H1 (cell line): ENCODE measurements at regions not wholly inside any gene's neighbourhood (a gene's known extent, or its start where the extent isn't known, plus 50 kb on each side); places are given as distances from the start of the nearest gene placed in this dataset.

Source experiments
- CTCF ChIA-PET: fragments of 300-600 bp; sonication (Branson Sonifier 250); formaldehyde crosslinking; loops from one replicate; lab custom pipeline; 2021; ENCODE audit not compliant: partially characterized antibody; lab: Charles Lee
- POLR2A ChIA-PET: fragments of 300-600 bp; sonication (Branson Sonifier 250); formaldehyde crosslinking; loops from one replicate; lab custom pipeline; 2021; ENCODE audit warnings: inconsistent platforms; ENCODE audit not compliant: partially characterized antibody; lab: Charles Lee
- DNase-seq, 2 experiments: peaks; one replicate each; pipeline versions ENCODE4 v3.0.0 to v3.0.0-alpha.2; 2010 to 2022; ENCODE audit warnings: low spot score in 2 of 2, low read depth in 1 of 2, mixed read lengths in 1 of 2
- FAIRE-seq: peaks from 2 replicates; lab custom pipeline; 2011; peaks lifted over from hg19 to GRCh38; lab: Jason Lieb, UNC
- H2AFZ ChIP-seq: 2 replicates; pipeline ENCODE4 v1.8.1; 2012; ENCODE audit warnings: low read length, inconsistent platforms
- H2AK5ac ChIP-seq: 2 replicates; pipeline ENCODE4 v1.6.1; 2013; ENCODE audit warnings: low read depth, low read length
- H2BK120ac ChIP-seq: replicated peaks from 2 replicates; pipeline ENCODE3; 2013; ENCODE audit warnings: low read depth, low read length, inconsistent platforms
- H2BK12ac ChIP-seq: 2 replicates; pipeline ENCODE4 v1.6.1; 2013; ENCODE audit warnings: low read depth, low read length
- H2BK15ac ChIP-seq: 2 replicates; pipeline ENCODE4 v1.6.1; 2013; ENCODE audit warnings: low read length
- H2BK20ac ChIP-seq: 2 replicates; pipeline ENCODE4 v1.6.1; 2013; ENCODE audit warnings: low read length
- H2BK5ac ChIP-seq: 2 replicates; pipeline ENCODE4 v1.6.1; 2013; ENCODE audit warnings: low read depth, low read length
- H3K14ac ChIP-seq: 2 replicates; pipeline ENCODE4 v1.6.1; 2013; ENCODE audit warnings: inconsistent platforms; ENCODE audit not compliant: insufficient read length
- H3K18ac ChIP-seq: 2 replicates; pipeline ENCODE4 v1.6.1; 2013; ENCODE audit warnings: low read length; ENCODE audit errors: extremely low read depth
- H3K23ac ChIP-seq: 2 replicates; pipeline ENCODE4 v1.6.1; 2013; ENCODE audit warnings: inconsistent platforms; ENCODE audit not compliant: insufficient read length
- H3K23me2 ChIP-seq: 2 replicates; pipeline ENCODE4 v1.6.1; 2013; ENCODE audit warnings: low read depth, low read length
- H3K27ac ChIP-seq: 2 replicates; pipeline ENCODE4 v1.6.1; 2011; ENCODE audit warnings: low read depth, low read length, inconsistent platforms
- H3K27me3 ChIP-seq, 4 experiments: replicated peaks in 1 of 4; 1 replicate in 1 of 4; 2 replicates in 3 of 4; pipeline versions ENCODE4 v1.6.1 to v1.8.1; 2011 to 2013; ENCODE audit warnings: low read length in 3 of 4, mild to moderate bottlenecking in 3 of 4, inconsistent platforms in 2 of 4, mixed read lengths in 2 of 4, moderate library complexity in 1 of 4; ENCODE audit not compliant: control insufficient read depth in 3 of 4, insufficient read depth in 3 of 4; ENCODE audit errors: extremely low read depth in 1 of 4
- H3K36me3 ChIP-seq, 4 experiments: 2 replicates each; pipeline versions ENCODE4 v1.6.1 to v1.8.1; 2011 to 2013; ENCODE audit warnings: mild to moderate bottlenecking in 4 of 4, low read length in 3 of 4, moderate library complexity in 2 of 4, control low read depth in 1 of 4, inconsistent platforms in 1 of 4; ENCODE audit not compliant: insufficient read depth in 4 of 4, control insufficient read depth in 2 of 4
- H3K4ac ChIP-seq: replicated peaks from 2 replicates; pipeline ENCODE3; 2013; ENCODE audit warnings: low read length, low read depth, mixed read lengths, inconsistent platforms; ENCODE audit not compliant: insufficient read length
- H3K4me1 ChIP-seq, 4 experiments: replicated peaks in 1 of 4; 1 replicate in 1 of 4; 2 replicates in 3 of 4; pipeline versions ENCODE4 v1.6.1 to v1.8.1; 2011 to 2013; ENCODE audit warnings: low read length in 3 of 4, inconsistent platforms in 2 of 4, mixed read lengths in 1 of 4; ENCODE audit not compliant: insufficient read depth in 4 of 4, control insufficient read depth in 3 of 4
- H3K4me2 ChIP-seq, 2 experiments: 2 replicates each; pipeline versions ENCODE4 v1.6.1 to v1.8.1; 2011 to 2013; ENCODE audit warnings: low read depth in 2 of 2, low read length in 2 of 2, control low read depth in 1 of 2, inconsistent platforms in 1 of 2, mild to moderate bottlenecking in 1 of 2; ENCODE audit not compliant: insufficient read depth in 1 of 2
- H3K4me3 ChIP-seq, 4 experiments: fragments of 200-600, 300-600 bp in 1 of 4; sonication (generic), shearing (Covaris generic), sonication (Bioruptor Twin) in 1 of 4; 2 replicates each; pipeline versions ENCODE4 v1.5.1 to v1.8.1; 2011 to 2016; ENCODE audit warnings: low read length in 4 of 4, low read depth in 3 of 4, control low read depth in 2 of 4, inconsistent platforms in 2 of 4, mild to moderate bottlenecking in 2 of 4, mixed read lengths in 1 of 4, moderate library complexity in 1 of 4; ENCODE audit not compliant: insufficient read depth in 2 of 4; ENCODE audit errors: extremely low read depth in 1 of 4
- H3K56ac ChIP-seq: replicated peaks from 2 replicates; pipeline ENCODE3; 2013; ENCODE audit warnings: low read depth, mild to moderate bottlenecking, mixed read lengths, low read length, inconsistent platforms; ENCODE audit not compliant: insufficient read length
- H3K79me1 ChIP-seq: 2 replicates; pipeline ENCODE4 v1.6.1; 2013; ENCODE audit warnings: low read depth, low read length, control low read depth
- H3K79me2 ChIP-seq, 2 experiments: 2 replicates each; pipeline versions ENCODE4 v1.6.1 to v1.8.1; 2012 to 2013; ENCODE audit warnings: low read length in 2 of 2, mild to moderate bottlenecking in 2 of 2, inconsistent platforms in 1 of 2; ENCODE audit not compliant: insufficient read depth in 2 of 2, control insufficient read depth in 1 of 2
- H3K9ac ChIP-seq, 4 experiments: replicated peaks in 1 of 4; 1 replicate in 1 of 4; 2 replicates in 3 of 4; pipeline versions ENCODE4 v1.6.1 to v1.8.1; 2011 to 2013; ENCODE audit warnings: low read depth in 3 of 4, low read length in 3 of 4, control low read depth in 2 of 4, mild to moderate bottlenecking in 2 of 4, moderate library complexity in 2 of 4, inconsistent platforms in 1 of 4; ENCODE audit errors: extremely low read depth in 1 of 4
- H3K9me3 ChIP-seq, 2 experiments: 2 replicates each; pipeline versions ENCODE4 v1.6.1 to v1.8.1; 2012 to 2013; ENCODE audit warnings: mild to moderate bottlenecking in 2 of 2, moderate library complexity in 2 of 2, control low read depth in 1 of 2, inconsistent platforms in 1 of 2, low read depth in 1 of 2, low read length in 1 of 2, mixed read lengths in 1 of 2; ENCODE audit not compliant: insufficient read depth in 2 of 2
- H4K20me1 ChIP-seq, 2 experiments: replicated peaks in 1 of 2; 2 replicates each; pipeline versions ENCODE3 to v1.8.1; 2011 to 2013; ENCODE audit warnings: inconsistent platforms in 2 of 2, low read length in 2 of 2, mild to moderate bottlenecking in 1 of 2; ENCODE audit not compliant: insufficient read depth in 2 of 2, control insufficient read depth in 1 of 2
- H4K5ac ChIP-seq: 2 replicates; pipeline ENCODE4 v1.6.1; 2013; ENCODE audit warnings: low read length, low read depth, mixed read lengths, inconsistent platforms; ENCODE audit not compliant: insufficient read length
- H4K8ac ChIP-seq: 2 replicates; pipeline ENCODE4 v1.8.0; 2013; ENCODE audit warnings: mild to moderate bottlenecking, moderate library complexity, low read length, inconsistent platforms; ENCODE audit not compliant: insufficient read depth; ENCODE audit errors: extremely low read depth
- H4K91ac ChIP-seq: replicated peaks from 2 replicates; pipeline ENCODE3; 2013; ENCODE audit warnings: low read length, mixed read lengths, inconsistent platforms; ENCODE audit not compliant: insufficient read length
- CBX8 ChIP-seq: fragments of 300-800, 300-1000 bp; sonication (generic); IDR thresholded peaks from 2 replicates; pipeline ENCODE4 v1.7.1; 2016; ENCODE audit warnings: low read depth, low read length, borderline replicate concordance
- EGR1 ChIP-seq: IDR thresholded peaks from 2 replicates; pipeline ENCODE4 v1.6.1; 2011; ENCODE audit warnings: low read depth, low read length, borderline replicate concordance
- EZH2 ChIP-seq: fragments of 200-600 bp; sonication (generic); IDR thresholded peaks from 2 replicates; pipeline ENCODE4 v1.7.1; 2012; ENCODE audit warnings: low read depth, mild to moderate bottlenecking, moderate library complexity, low read length, inconsistent platforms; ENCODE audit not compliant: severe bottlenecking
- GABPA ChIP-seq: IDR thresholded peaks from 2 replicates; pipeline ENCODE4 v1.6.1; 2011; ENCODE audit warnings: mild to moderate bottlenecking, low read length, moderate library complexity, borderline replicate concordance; ENCODE audit not compliant: insufficient read depth
- JUN ChIP-seq: IDR thresholded peaks from 2 replicates; pipeline ENCODE4 v1.6.1; 2011; ENCODE audit warnings: low read depth, mild to moderate bottlenecking, improper control_type of control experiment, low read length
- JUND ChIP-seq: IDR thresholded peaks from 2 replicates; pipeline ENCODE4 v1.6.1; 2011; ENCODE audit warnings: mild to moderate bottlenecking, improper control_type of control experiment, low read length
- PHF8 ChIP-seq: fragments of 200-600 bp; sonication (generic); conservative IDR thresholded peaks from 2 replicates; pipeline ENCODE4 v1.7.1; 2012; ENCODE audit warnings: low read depth, mild to moderate bottlenecking, inconsistent platforms, low read length, moderate library complexity
- SIRT6 ChIP-seq: IDR thresholded peaks from one replicate; pipeline ENCODE4 v1.7.1; 2012; ENCODE audit warnings: low read length, inconsistent platforms
- SUZ12 ChIP-seq: fragments of 200-600 bp; sonication (generic); IDR thresholded peaks from 2 replicates; pipeline ENCODE4 v1.6.1; 2012; ENCODE audit warnings: mild to moderate bottlenecking, inconsistent platforms, low read length, moderate library complexity, mixed read lengths
- USF2 ChIP-seq: IDR thresholded peaks from 2 replicates; pipeline ENCODE4 v1.6.1; 2011; ENCODE audit warnings: low read length, improper control_type of control experiment
- WGBS, 2 experiments: shearing (Covaris generic) in 1 of 2; methylation state at CpG; one replicate each; pipeline versions ENCODE4 v1.1.6 to v1.1.7; 2013 to 2015; ENCODE audit warnings: low lambda C conversion rate in 2 of 2, mixed read lengths in 2 of 2, inconsistent platforms in 1 of 2, low coverage in 1 of 2, missing lambda C conversion rate in 1 of 2; ENCODE audit not compliant: insufficient replicate concordance in 2 of 2, insufficient coverage in 1 of 2, insufficient read length in 1 of 2; ENCODE audit errors: extremely low coverage in 1 of 2, missing lambda C conversion rate in 1 of 2; 5-methylcytosine and 5-hydroxymethylcytosine counted together
- TF ChIP-seq, protein P1 (sequence below), 3 experiments: IDR thresholded peaks; 1 replicate in 2 of 3; 2 replicates in 1 of 3; pipeline versions ENCODE4 v1.5.1 to v1.6.1; 2011; ENCODE audit warnings: low read length in 3 of 3, mild to moderate bottlenecking in 3 of 3, inconsistent platforms in 2 of 3, low read depth in 1 of 3, moderate library complexity in 1 of 3; ENCODE audit not compliant: insufficient read depth in 1 of 3; ENCODE audit errors: control extremely low read depth in 1 of 3

DNA sequence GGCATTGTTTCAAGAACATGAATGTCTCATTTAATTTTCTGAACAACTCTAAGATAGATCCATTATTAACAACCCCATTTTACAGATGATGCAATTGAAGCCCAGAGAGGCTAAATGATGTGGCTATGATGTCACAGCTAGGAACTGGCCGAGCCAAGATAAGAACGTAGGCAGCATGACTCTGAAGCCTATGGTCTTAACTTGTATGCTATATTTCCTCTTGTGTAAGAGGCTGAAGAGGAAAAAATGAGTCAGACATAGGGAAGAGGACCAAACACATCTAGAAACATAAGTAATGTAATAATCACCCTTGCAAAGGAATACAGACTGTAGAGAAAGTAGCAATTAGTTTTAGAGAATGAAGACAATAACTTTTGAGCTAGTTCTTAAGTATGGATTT lies 416.8 kb downstream of the FIGN start:
- Histone ChIP-seq H3K4me3 (no peak overlapping the region), H3K23ac (no peak overlapping the region), H2BK20ac (no peak overlapping the region), H3K18ac (no peak overlapping the region), H3K4ac (no peak overlapping the region), H2BK5ac (no peak overlapping the region), H4K5ac (no peak overlapping the region), H3K27ac (no peak overlapping the region), H2AFZ (no peak overlapping the region), H2BK120ac (no peak overlapping the region), H4K8ac (no peak overlapping the region), H4K20me1 (no peaks in the 10 kb centered on the region), H2AK5ac (no peak overlapping the region), H3K79me1 (no peaks in the 10 kb centered on the region), H3K14ac (no peak overlapping the region), H3K79me2 (no peaks in the 10 kb centered on the region), H3K4me1 (no peaks in the 10 kb centered on the region), H3K9ac (no peak overlapping the region), H3K23me2 (no peaks in the 10 kb centered on the region), H3K4me2 (no peak overlapping the region), H3K9me3 (no peaks in the 10 kb centered on the region), H3K36me3 (no peaks in the 10 kb centered on the region), H2BK12ac (no peak overlapping the region), H2BK15ac (no peak overlapping the region), H3K27me3 (no peaks in the 10 kb centered on the region), H3K56ac (no peak overlapping the region), H4K91ac (no peak overlapping the region)
- DNase-seq (no peak), FAIRE-seq (no peak)
- WGBS, 2 experiments = 87% methylated on average over 2 of the region's 2 CpGs; no CpG with 5 or more reads in 1 of the 2 experiments
- ChIA-PET CTCF (interaction anchor here (0.9 kb wide), 1 partner anchor 858 kb away, joined by 3 read pairs; no protein-coding TSS in a partner anchor), POLR2A (no interaction called here)
- TF ChIP-seq PHF8 = no peak
- TF ChIP-seq, protein P1, sequence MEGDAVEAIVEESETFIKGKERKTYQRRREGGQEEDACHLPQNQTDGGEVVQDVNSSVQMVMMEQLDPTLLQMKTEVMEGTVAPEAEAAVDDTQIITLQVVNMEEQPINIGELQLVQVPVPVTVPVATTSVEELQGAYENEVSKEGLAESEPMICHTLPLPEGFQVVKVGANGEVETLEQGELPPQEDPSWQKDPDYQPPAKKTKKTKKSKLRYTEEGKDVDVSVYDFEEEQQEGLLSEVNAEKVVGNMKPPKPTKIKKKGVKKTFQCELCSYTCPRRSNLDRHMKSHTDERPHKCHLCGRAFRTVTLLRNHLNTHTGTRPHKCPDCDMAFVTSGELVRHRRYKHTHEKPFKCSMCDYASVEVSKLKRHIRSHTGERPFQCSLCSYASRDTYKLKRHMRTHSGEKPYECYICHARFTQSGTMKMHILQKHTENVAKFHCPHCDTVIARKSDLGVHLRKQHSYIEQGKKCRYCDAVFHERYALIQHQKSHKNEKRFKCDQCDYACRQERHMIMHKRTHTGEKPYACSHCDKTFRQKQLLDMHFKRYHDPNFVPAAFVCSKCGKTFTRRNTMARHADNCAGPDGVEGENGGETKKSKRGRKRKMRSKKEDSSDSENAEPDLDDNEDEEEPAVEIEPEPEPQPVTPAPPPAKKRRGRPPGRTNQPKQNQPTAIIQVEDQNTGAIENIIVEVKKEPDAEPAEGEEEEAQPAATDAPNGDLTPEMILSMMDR (IDR thresholded peaks at IDR 0.05; ENCODE audit: control extremely low read depth in 1 of 3, insufficient read depth in 1 of 3, low read depth in 1 of 3, low read length in 3 of 3) = no peak
- TF ChIP-seq GABPA = no peak
- TF ChIP-seq JUN = no peak
- TF ChIP-seq EGR1 = no peak
- TF ChIP-seq SUZ12 = no peak
- no peak for TF ChIP-seq SIRT6
- no peak for TF ChIP-seq USF2
- TF ChIP-seq EZH2 = no peak
- TF ChIP-seq JUND = no peak
- TF ChIP-seq CBX8 = no peak
